ENCODE measurements at regions not wholly inside any gene's neighbourhood (a gene's known extent, or its start where the extent isn't known, plus 50 kb on each side); places are given as distances from the start of the nearest gene placed in this dataset.

DNA sequence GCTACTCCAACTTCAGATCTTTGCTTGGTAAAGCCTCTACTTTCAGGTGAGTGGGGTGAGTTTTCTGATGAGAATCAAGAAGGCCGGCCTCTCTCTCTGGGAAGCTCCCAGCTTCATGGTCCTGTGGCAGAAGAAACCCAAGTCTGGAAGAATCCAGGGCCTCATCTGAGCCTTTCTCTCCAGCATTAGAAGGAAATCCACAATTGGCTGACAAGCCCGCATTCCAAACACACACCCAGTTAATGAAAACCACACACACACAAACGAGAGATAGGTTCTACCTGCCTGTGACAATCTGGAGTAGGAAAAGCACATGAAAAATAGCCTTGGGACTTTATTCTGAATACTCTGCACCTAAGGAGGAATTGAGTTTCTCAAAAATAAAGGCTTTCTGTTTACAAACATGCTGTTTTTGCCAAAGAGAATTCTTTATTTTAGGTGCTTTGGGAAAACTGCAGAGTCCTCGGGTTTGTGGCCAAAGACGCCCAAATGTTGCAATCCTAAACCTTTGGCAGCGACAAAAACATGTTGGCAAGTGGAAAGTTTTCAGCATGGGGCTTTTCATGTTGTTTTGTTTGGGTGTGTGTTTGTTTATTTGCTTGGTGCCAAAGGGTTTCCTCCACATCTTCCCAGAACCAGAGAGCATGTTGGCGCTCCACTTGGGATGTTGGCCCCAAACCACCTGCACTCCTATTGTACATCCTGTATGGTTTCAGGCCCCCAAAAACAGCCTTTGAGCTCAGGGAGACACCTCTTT, 216.2 kb downstream of the SETD4 start:
- ATAC-seq: peak; percentile 24 to 63
- DNase-seq: peak; percentile 29 to 69 (median 69)
- intact Hi-C loops (cut with DNase I): loop anchor here in 3 of 4 donors (5.0 to 10.0 kb wide), 4 partner anchors 789 to 1099 kb away; no protein-coding TSS in a partner anchor
- H3K27ac ChIP-seq (ENCODE audit: low read length): peak overlapping the region; percentile 65
- no peaks in the 10 kb centered on the region for H3K9me3 ChIP-seq (ENCODE audit: control insufficient read depth, low read length)
- H3K4me3 ChIP-seq (ENCODE audit: low read length): no peak overlapping the region
- 65% methylated on average over 7 of the region's 7 CpGs for WGBS
- no peaks in the 10 kb centered on the region for H3K4me1 ChIP-seq (ENCODE audit: control insufficient read depth, insufficient read depth, low read length)
- no peaks in the 10 kb centered on the region for H3K27me3 ChIP-seq (ENCODE audit: control insufficient read depth, insufficient read depth)

DNA sequence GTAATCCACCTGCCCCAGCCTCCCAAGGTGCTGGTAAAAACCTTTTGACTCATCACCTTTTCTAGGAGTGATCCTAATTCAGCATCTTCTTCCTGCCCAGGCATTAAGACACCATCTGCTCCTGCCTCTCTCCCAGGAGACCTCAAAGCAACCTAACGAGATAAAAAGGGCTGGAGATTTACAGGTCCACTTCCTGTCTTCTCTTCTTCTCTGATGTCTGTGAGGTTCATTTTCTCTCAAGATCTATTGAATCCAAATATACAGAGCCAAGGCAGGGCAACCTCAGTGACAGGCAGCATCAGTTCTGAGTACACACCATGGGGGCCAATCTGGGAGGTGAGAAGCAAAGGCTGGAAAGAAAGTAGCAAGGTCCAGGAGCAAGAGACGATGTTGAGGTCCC, 219.4 kb downstream of the SETD4 start:
- DNase-seq (no peak), ATAC-seq (no peak)
- Histone ChIP-seq H3K27me3 (ENCODE audit: control insufficient read depth, insufficient read depth) (no peaks in the 10 kb centered on the region), H3K4me3 (ENCODE audit: low read length) (no peak overlapping the region), H3K27ac (ENCODE audit: low read length) (no peak overlapping the region), H3K9me3 (ENCODE audit: control insufficient read depth, low read length) (no peaks in the 10 kb centered on the region), H3K4me1 (ENCODE audit: control insufficient read depth, insufficient read depth, low read length) (no peaks in the 10 kb centered on the region)
- intact Hi-C loops (cut with DNase I): loop anchor here in 3 of 4 donors (5.0 to 10.0 kb wide), 4 partner anchors 786 to 1096 kb away; no protein-coding TSS in a partner anchor
- WGBS: 70% methylated on average over 2 of the region's 2 CpGs

DNA sequence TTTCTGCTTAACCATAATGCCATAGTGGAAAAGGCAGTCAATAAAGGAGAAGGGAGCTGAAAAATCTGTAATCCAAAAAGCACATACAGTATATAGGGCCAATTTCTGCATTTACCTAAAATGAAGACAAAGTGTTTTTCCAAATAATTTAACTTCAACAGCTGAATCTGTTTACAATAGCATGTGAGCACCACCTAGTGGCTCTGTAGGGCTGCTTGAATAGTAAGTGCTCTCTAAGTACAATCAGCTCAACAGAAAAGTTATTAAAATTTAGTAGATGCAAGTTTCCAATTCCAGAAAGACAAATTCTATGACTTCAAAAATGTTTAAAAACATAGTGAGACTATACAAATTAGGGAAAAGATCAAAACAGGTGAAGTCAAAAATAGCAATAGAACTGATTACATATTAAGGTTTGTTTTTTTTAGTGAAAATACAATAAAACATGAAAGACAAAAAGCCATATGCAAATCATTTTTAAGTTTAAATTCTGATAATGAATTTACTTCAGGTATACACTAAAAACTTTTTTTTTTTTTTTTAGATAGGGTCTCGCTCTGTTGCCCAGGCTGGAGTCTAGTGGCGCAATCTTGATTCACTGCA, 220.0 kb downstream of the SETD4 start:
- H3K27ac ChIP-seq (ENCODE audit: low read length): no peak overlapping the region
- DNase-seq (peak in 2 of 3 donors; percentile 53 to 79), ATAC-seq (peak in 1 of 2 donors; percentile 65)
- H3K27me3 ChIP-seq (ENCODE audit: control insufficient read depth, insufficient read depth): no peaks in the 10 kb centered on the region
- H3K4me3 ChIP-seq (ENCODE audit: low read length): no peak overlapping the region
- H3K4me1 ChIP-seq (ENCODE audit: control insufficient read depth, insufficient read depth, low read length): no peaks in the 10 kb centered on the region
- intact Hi-C loops (cut with DNase I): loop anchor here in 3 of 4 donors (5.0 to 10.0 kb wide), 4 partner anchors 785 to 1095 kb away; no protein-coding TSS in a partner anchor
- no peaks in the 10 kb centered on the region for H3K9me3 ChIP-seq (ENCODE audit: control insufficient read depth, low read length)
- 97% methylated on average over 2 of the region's 2 CpGs for WGBS

DNA sequence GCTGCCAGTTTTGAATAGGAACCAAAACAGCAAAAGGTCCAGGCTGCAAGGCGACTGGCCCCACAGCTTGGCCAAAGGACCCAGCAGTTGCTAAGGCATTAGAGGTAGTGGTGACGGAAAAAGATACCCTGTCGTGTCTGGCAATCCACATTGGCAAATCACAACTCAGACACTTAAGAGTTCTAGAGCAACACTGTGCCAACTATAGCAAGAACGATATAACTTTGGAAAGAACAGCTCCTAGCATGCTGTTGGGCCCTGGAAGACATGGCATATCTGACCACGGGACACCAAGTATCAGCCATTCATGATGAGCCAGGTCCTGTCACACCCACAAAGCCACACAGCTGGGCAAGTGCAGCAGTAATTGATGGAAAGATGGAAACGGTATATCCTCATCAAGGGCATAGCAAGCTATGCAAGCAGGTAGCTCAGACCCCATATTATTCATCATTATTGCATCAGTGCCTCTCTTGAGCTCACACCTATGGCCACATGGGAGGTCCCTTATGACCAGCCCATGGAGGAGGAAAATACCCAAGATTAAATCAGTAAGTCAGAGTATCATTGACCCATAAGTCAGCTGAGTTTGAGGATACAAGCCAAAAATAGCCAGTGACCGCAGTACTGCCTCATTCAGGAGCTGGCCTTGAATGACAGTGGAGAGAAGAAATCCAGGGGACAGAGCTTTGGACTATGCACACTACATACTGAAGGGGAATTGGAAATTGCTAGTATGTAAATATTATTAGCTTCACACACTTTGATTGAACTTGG, 221.2 kb downstream of the SETD4 start:
- ATAC-seq (peak; percentile 41 to 49), DNase-seq (no peak)
- Histone ChIP-seq H3K4me3 (ENCODE audit: low read length) (no peak overlapping the region), H3K9me3 (ENCODE audit: control insufficient read depth, low read length) (no peaks in the 10 kb centered on the region), H3K27ac (ENCODE audit: low read length) (no peak overlapping the region), H3K4me1 (ENCODE audit: control insufficient read depth, insufficient read depth, low read length) (no peaks in the 10 kb centered on the region), H3K27me3 (ENCODE audit: control insufficient read depth, insufficient read depth) (no peaks in the 10 kb centered on the region)
- intact Hi-C loops (cut with DNase I): loop anchor here in 1 of 4 donors (5.0 kb wide), 1 partner anchor 1092 kb away; no protein-coding TSS in a partner anchor
- WGBS: 61% methylated on average over 7 of the region's 7 CpGs

DNA sequence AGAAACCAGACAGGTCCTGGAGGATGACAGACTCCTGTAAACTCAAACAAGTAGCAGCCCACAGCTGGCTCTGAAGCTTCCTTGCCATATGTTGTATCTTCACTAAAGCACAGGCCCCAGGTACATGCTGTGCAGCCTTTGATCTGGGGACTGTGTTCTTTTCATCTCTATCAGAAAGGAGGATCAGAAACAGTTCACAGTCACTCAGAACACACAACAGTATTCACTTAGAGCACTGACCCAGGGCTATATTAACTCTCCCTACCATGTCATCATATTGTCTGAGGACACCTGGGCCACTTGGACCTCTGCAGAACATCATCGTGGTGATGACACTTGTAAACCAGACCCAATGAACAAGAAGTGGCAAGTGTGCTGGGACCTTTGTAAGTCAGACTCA, 222.0 kb downstream of the SETD4 start:
- ATAC-seq: peak in 1 of 2 donors; percentile 40

DNA sequence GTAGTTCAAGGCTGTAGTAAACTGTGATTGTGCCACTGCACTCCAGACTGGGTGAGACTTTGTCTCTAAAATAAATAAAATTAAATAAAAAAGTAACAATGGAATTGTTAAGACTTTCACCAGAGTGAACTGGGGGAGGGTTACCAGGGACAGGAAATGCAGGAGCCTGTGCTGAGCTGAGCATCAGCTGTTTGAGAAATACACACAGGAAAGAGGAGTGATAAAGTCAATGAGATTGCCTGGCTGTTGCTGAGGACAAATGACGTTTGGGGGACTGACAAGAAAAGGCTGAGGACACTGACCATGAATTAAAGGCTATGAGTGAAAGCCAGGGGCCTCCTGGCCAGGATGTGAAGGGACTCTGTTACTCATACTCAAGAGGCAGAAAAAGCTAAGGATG, 226.3 kb downstream of the SETD4 start:
- no peak for DNase-seq
- peak in 1 of 2 donors; percentile 47 for ATAC-seq
- H3K4me1 ChIP-seq (ENCODE audit: control insufficient read depth, insufficient read depth, low read length): no peaks in the 10 kb centered on the region
- WGBS: 1% methylated on average over 1 of the region's 1 CpG
- H3K4me3 ChIP-seq (ENCODE audit: low read length): no peak overlapping the region
- intact Hi-C loops (cut with DNase I): no loop called here
- H3K9me3 ChIP-seq (ENCODE audit: control insufficient read depth, low read length): no peaks in the 10 kb centered on the region
- no peaks in the 10 kb centered on the region for H3K27me3 ChIP-seq (ENCODE audit: control insufficient read depth, insufficient read depth)
- H3K27ac ChIP-seq (ENCODE audit: low read length): no peak overlapping the region

More for the DNA sequence above, 222.0 kb downstream of the SETD4 start:
- Histone ChIP-seq H3K4me3 (ENCODE audit: low read length) (no peak overlapping the region), H3K9me3 (ENCODE audit: control insufficient read depth, low read length) (no peaks in the 10 kb centered on the region), H3K4me1 (ENCODE audit: control insufficient read depth, insufficient read depth, low read length) (no peaks in the 10 kb centered on the region), H3K27me3 (ENCODE audit: control insufficient read depth, insufficient read depth) (no peaks in the 10 kb centered on the region), H3K27ac (ENCODE audit: low read length) (no peak overlapping the region)
- intact Hi-C loops (cut with DNase I): loop anchor here in 1 of 4 donors (5.0 kb wide), 1 partner anchor 1091 kb away; no protein-coding TSS in a partner anchor
- WGBS: 47% methylated on average over 1 of the region's 1 CpG
- DNase-seq: no peak

DNA sequence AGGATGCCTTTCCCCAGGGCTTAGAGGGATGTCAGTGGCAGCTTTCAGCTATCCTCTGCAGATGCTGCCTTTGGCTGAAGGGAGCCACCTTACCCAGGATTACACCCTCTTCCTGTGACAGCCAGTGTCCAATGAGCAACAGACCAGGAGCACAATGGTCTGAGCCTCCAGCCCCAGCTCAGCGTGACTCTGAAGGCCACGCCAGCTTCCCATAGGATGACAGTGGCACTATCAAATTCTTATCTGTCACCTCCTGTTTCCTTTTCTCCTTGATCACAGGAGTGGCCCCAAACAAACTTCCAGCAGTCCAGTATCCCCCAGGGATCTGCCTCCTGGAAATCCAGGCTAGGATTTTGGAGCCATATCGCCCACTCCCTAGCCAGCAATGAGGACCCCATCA, 226.9 kb downstream of the SETD4 start:
- Histone ChIP-seq H3K27ac (ENCODE audit: low read length) (no peak overlapping the region), H3K4me1 (ENCODE audit: control insufficient read depth, insufficient read depth, low read length) (no peaks in the 10 kb centered on the region), H3K27me3 (ENCODE audit: control insufficient read depth, insufficient read depth) (no peaks in the 10 kb centered on the region), H3K4me3 (ENCODE audit: low read length) (no peak overlapping the region), H3K9me3 (ENCODE audit: control insufficient read depth, low read length) (no peaks in the 10 kb centered on the region)
- DNase-seq: no peak
- no peak for ATAC-seq
- WGBS: 67% methylated on average over 3 of the region's 3 CpGs
- intact Hi-C loops (cut with DNase I): no loop called here

DNA sequence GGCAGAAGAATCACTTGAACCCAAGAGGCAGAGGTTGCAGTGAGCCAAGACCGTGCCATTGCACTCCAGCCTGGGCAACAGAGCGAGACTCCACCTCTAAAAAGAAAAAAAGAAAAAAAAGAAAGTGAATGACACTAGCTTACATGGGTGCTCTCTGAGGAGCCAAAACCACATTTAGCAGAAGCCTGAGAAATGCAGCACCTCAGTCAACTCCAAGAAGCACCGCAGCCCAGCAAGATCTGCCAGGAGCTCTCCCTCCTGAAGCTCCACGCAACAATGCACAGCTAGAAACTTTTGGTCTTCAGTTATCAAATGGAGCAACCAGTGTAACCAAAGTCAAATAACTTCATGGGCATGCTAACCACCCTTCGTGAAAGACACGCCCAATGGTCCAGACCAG, 229.1 kb downstream of the SETD4 start:
- 95% methylated on average over 6 of the region's 6 CpGs for WGBS
- Histone ChIP-seq H3K4me3 (ENCODE audit: low read length) (no peak overlapping the region), H3K27me3 (ENCODE audit: control insufficient read depth, insufficient read depth) (no peaks in the 10 kb centered on the region), H3K27ac (ENCODE audit: low read length) (no peak overlapping the region), H3K4me1 (ENCODE audit: control insufficient read depth, insufficient read depth, low read length) (no peaks in the 10 kb centered on the region), H3K9me3 (ENCODE audit: control insufficient read depth, low read length) (no peaks in the 10 kb centered on the region)
- ATAC-seq (no peak), DNase-seq (no peak)
- intact Hi-C loops (cut with DNase I): no loop called here

DNA sequence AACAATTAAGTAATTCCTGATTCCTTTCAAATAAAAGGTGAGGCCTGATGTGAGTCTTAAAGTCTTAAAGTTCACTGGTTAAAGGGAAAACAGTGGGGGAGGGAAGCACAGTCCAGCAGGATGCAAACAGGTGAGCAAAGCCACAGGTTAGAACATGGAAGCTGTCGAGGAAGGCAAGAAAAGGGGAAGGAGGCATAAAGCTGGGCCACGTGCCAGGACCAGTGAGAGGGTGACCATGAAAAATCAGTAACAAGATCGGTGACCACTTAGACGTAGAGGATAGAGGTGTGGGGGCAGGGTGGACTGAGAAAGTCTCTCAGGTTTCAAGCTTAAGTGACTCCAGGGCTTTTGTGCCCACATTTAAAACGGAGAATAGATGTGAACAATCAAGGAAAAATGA, 231.3 kb downstream of the SETD4 start:
- Histone ChIP-seq H3K4me3 (ENCODE audit: low read length) (no peak overlapping the region), H3K9me3 (ENCODE audit: control insufficient read depth, low read length) (no peaks in the 10 kb centered on the region), H3K27me3 (ENCODE audit: control insufficient read depth, insufficient read depth) (no peaks in the 10 kb centered on the region), H3K4me1 (ENCODE audit: control insufficient read depth, insufficient read depth, low read length) (no peaks in the 10 kb centered on the region), H3K27ac (ENCODE audit: low read length) (no peak overlapping the region)
- DNase-seq (no peak), ATAC-seq (no peak)
- intact Hi-C loops (cut with DNase I): no loop called here
- WGBS: 49% methylated on average over 5 of the region's 5 CpGs

DNA sequence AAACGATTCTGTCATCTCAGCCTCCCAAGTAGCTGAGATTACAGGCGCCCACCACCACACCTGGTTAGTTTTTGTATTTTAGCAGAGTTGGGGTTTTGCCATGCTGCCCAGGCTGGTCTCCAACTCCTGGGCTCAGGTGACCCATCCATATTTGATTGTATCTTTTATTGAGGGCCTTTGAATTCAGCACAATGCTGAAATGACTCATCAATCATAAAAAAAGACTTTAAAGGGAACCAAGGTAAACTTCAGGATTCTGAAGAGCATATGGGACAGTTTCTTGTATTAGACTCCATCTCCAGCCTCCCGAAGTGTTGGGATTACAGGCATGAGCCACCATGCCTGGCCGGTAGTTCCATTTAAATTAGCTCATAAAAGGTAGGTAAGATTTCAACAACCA, 232.2 kb downstream of the SETD4 start:
- no peaks in the 10 kb centered on the region for H3K27me3 ChIP-seq (ENCODE audit: control insufficient read depth, insufficient read depth)

DNA sequence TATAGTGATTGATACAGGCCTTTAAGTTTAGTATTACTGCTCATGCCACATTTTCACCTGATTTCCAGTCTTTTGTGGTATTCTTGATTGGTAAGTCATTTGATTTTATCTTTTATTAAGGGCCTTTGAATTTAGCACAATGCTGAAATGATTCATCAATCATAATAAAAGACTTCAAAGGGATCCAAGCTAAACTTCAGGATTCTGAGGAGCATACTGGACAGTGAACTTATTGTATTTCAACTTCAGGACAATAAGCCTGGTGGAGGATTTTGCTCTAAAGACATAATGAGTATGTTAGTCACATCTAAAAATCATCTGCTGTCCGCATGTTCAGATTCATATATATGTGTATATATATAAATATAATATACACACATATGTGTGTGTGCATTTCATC, 233.3 kb downstream of the SETD4 start:
- intact Hi-C loops (cut with DNase I): no loop called here
- ATAC-seq (no peak), DNase-seq (no peak)
- WGBS: 96% methylated on average over 1 of the region's 1 CpG
- Histone ChIP-seq H3K4me3 (ENCODE audit: low read length) (no peak overlapping the region), H3K4me1 (ENCODE audit: control insufficient read depth, insufficient read depth, low read length) (no peaks in the 10 kb centered on the region), H3K9me3 (ENCODE audit: control insufficient read depth, low read length) (no peaks in the 10 kb centered on the region), H3K27ac (ENCODE audit: low read length) (no peak overlapping the region), H3K27me3 (ENCODE audit: control insufficient read depth, insufficient read depth) (no peaks in the 10 kb centered on the region)

More for the DNA sequence above, 232.2 kb downstream of the SETD4 start:
- Histone ChIP-seq H3K9me3 (ENCODE audit: control insufficient read depth, low read length) (no peaks in the 10 kb centered on the region), H3K27ac (ENCODE audit: low read length) (no peak overlapping the region), H3K4me3 (ENCODE audit: low read length) (no peak overlapping the region), H3K4me1 (ENCODE audit: control insufficient read depth, insufficient read depth, low read length) (no peaks in the 10 kb centered on the region)
- no peak for DNase-seq
- intact Hi-C loops (cut with DNase I): no loop called here
- 88% methylated on average over 4 of the region's 4 CpGs for WGBS
- no peak for ATAC-seq
